Liver (tissue), 8 donors: ENCODE measurements at regions not wholly inside any gene's neighbourhood (a gene's known extent, or its start where the extent isn't known, plus 50 kb on each side); places are given as distances from the start of the nearest gene placed in this dataset.

ENCODE experiments used
- DNase-seq: peaks from one replicate; pipeline ENCODE4 v3.0.0-alpha.2; 2017; ENCODE audit warnings: low spot score
- H3K27ac ChIP-seq, 2 donors: one replicate each; pipeline ENCODE4 v1.7.0; 2013; ENCODE audit warnings: inconsistent platforms in 2 of 2, low read length in 2 of 2, control low read depth in 1 of 2, low read depth in 1 of 2, mild to moderate bottlenecking in 1 of 2
- H3K27me3 ChIP-seq, 4 donors: one replicate each; pipeline versions ENCODE4 v1.6.1 to v1.7.0; 2013; ENCODE audit warnings: low read length in 3 of 4, inconsistent platforms in 1 of 4, mild to moderate bottlenecking in 1 of 4, moderate library complexity in 1 of 4; ENCODE audit not compliant: control insufficient read depth in 4 of 4, insufficient read depth in 4 of 4
- H3K36me3 ChIP-seq, 4 donors: one replicate each; pipeline versions ENCODE4 v1.6.1 to v1.7.0; 2013; ENCODE audit warnings: low read length in 3 of 4, mild to moderate bottlenecking in 3 of 4, low read depth in 1 of 4, moderate library complexity in 1 of 4; ENCODE audit not compliant: control insufficient read depth in 4 of 4, insufficient read depth in 3 of 4
- H3K4me1 ChIP-seq, 4 donors: one replicate each; pipeline versions ENCODE4 v1.6.1 to v1.7.0; 2013; ENCODE audit warnings: low read length in 3 of 4, mild to moderate bottlenecking in 3 of 4, moderate library complexity in 1 of 4; ENCODE audit not compliant: control insufficient read depth in 4 of 4, insufficient read depth in 4 of 4
- H3K4me3 ChIP-seq, 3 donors: one replicate each; pipeline versions ENCODE4 v1.6.1 to v1.7.0; 2013; ENCODE audit warnings: low read length in 3 of 3, control low read depth in 1 of 3, low read depth in 1 of 3, mild to moderate bottlenecking in 1 of 3
- H3K9ac ChIP-seq, 2 donors: one replicate each; pipeline ENCODE4 v1.7.0; 2013; ENCODE audit warnings: low read length in 2 of 2, mild to moderate bottlenecking in 2 of 2, moderate library complexity in 2 of 2, control low read depth in 1 of 2, low read depth in 1 of 2
- H3K9me3 ChIP-seq, 4 donors: one replicate each; pipeline versions ENCODE4 v1.6.1 to v1.7.0; 2013; ENCODE audit warnings: low read length in 3 of 4; ENCODE audit not compliant: control insufficient read depth in 4 of 4
- EGR1 ChIP-seq, 2 donors: IDR thresholded peaks; 2 replicates each; pipeline ENCODE4 v1.6.1; 2016 to 2018; ENCODE audit warnings: antibody characterized with exemption in 2 of 2, low read depth in 2 of 2
- FOXA1 ChIP-seq: IDR thresholded peaks from 2 replicates; pipeline ENCODE4 v1.6.1; 2016; ENCODE audit warnings: antibody characterized with exemption
- FOXA2 ChIP-seq: IDR thresholded peaks from 2 replicates; pipeline ENCODE4 v1.6.1; 2016; ENCODE audit warnings: antibody characterized with exemption
- GABPA ChIP-seq, 2 donors: IDR thresholded peaks in 1 of 2; conservative IDR thresholded peaks in 1 of 2; 2 replicates each; pipeline ENCODE4 v1.6.1; 2016; ENCODE audit warnings: antibody characterized with exemption in 2 of 2, mild to moderate bottlenecking in 1 of 2, moderate library complexity in 1 of 2
- HNF4A ChIP-seq, 2 donors: conservative IDR thresholded peaks; 2 replicates each; pipeline ENCODE4 v1.6.1; 2016; ENCODE audit warnings: antibody characterized with exemption in 2 of 2, mild to moderate bottlenecking in 2 of 2
- HNF4G ChIP-seq: IDR thresholded peaks from 2 replicates; pipeline ENCODE4 v1.6.1; 2016; ENCODE audit warnings: antibody characterized with exemption
- JUND ChIP-seq, 2 donors: IDR thresholded peaks; 2 replicates each; pipeline ENCODE4 v1.6.1; 2016; ENCODE audit warnings: antibody characterized with exemption in 2 of 2
- NR2F2 ChIP-seq: IDR thresholded peaks from 2 replicates; pipeline ENCODE4 v1.6.1; 2016; ENCODE audit warnings: antibody characterized with exemption
- RAD21 ChIP-seq, 2 donors: IDR thresholded peaks; 2 replicates each; pipeline ENCODE4 v1.6.1; 2016; ENCODE audit warnings: antibody characterized with exemption in 2 of 2, mild to moderate bottlenecking in 2 of 2
- RXRA ChIP-seq, 2 donors: IDR thresholded peaks; 2 replicates each; pipeline ENCODE4 v1.6.1; 2017 to 2018; ENCODE audit warnings: antibody characterized with exemption in 2 of 2, mild to moderate bottlenecking in 1 of 2
- SP1 ChIP-seq: IDR thresholded peaks from 2 replicates; pipeline ENCODE4 v1.6.1; 2018; ENCODE audit warnings: antibody characterized with exemption, mild to moderate bottlenecking
- TAF1 ChIP-seq: conservative IDR thresholded peaks from 2 replicates; pipeline ENCODE4 v1.6.1; 2016; ENCODE audit warnings: antibody characterized with exemption, mild to moderate bottlenecking
- YY1 ChIP-seq: IDR thresholded peaks from 2 replicates; pipeline ENCODE4 v1.6.1; 2016; ENCODE audit warnings: antibody characterized with exemption, mild to moderate bottlenecking
- WGBS: extraction: QIAGEN DNeasy Blood & Tissue Kit; methylation state at CpG from one replicate; pipeline ENCODE4 v1.1.7; 2013; 5-methylcytosine and 5-hydroxymethylcytosine counted together
- TF ChIP-seq, protein P1 (sequence below): IDR thresholded peaks from 2 replicates; pipeline ENCODE4 v1.6.1; 2016; ENCODE audit warnings: antibody characterized with exemption
- TF ChIP-seq, protein P2 (sequence below): IDR thresholded peaks from 2 replicates; pipeline ENCODE4 v1.6.1; 2016; ENCODE audit warnings: antibody characterized with exemption
- TF ChIP-seq, protein P3 (sequence below): fragments of 150-350 bp; IDR thresholded peaks from 2 replicates; pipeline ENCODE4 v1.5.1; 2017; ENCODE audit warnings: improper control_type of control experiment, low read depth, low read length; ENCODE audit not compliant: missing input control
- TF ChIP-seq, protein P4 (sequence below): IDR thresholded peaks from 2 replicates; pipeline ENCODE4 v1.6.1; 2016; ENCODE audit warnings: antibody characterized with exemption
- donor health status: healthy.
- donor health status: healthy.
- donor health status: healthy.
- donor health status: healthy.
- donor health status: healthy.

DNA sequence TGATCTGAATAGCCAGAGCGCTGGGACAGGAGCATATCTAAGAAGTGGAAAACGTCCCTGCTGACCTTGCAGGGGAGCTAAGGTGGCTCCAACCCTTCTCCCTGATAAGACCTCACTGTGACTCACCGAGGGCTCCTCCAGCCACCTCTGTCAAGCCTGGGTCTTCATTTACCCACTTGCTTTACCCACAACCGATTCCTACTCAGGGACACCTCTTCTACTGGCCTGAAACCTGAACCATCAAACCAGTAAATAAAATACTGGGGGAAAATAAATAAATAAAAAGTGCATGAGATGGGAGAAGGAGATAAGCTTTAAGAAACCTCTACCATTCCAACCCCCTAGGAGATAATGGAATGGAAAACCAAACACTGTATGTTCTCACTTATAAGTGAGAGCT, 80.2 kb upstream of the ALOX12 start:
- WGBS: 76% methylated on average over 4 of the region's 4 CpGs
- H3K27me3 ChIP-seq: no peaks in the 10 kb centered on the region
- H3K4me3 ChIP-seq: no peak overlapping the region
- no peak overlapping the region for H3K9ac ChIP-seq
- peaks cover 0 to 9% (median 2%) of the 10 kb centered on the region in 4 donors for H3K4me1 ChIP-seq
- H3K36me3 ChIP-seq: no peaks in the 10 kb centered on the region
- no peaks in the 10 kb centered on the region for H3K9me3 ChIP-seq
- no peak overlapping the region for H3K27ac ChIP-seq
- TF ChIP-seq, protein P1, sequence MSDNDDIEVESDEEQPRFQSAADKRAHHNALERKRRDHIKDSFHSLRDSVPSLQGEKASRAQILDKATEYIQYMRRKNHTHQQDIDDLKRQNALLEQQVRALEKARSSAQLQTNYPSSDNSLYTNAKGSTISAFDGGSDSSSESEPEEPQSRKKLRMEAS: no peak
- TF ChIP-seq EGR1 (IDR thresholded peaks at IDR 0.05; ENCODE audit: low read depth in 2 of 2): no peak
- TF ChIP-seq TAF1: no peak
- no peak for TF ChIP-seq NR2F2
- no peak for TF ChIP-seq RXRA (IDR thresholded peaks at IDR 0.05)
- no peak for TF ChIP-seq FOXA1
- TF ChIP-seq HNF4G: no peak
- no peak for TF ChIP-seq SP1
- TF ChIP-seq GABPA (IDR thresholded peaks at IDR 0.05 in 1 of 2, conservative IDR thresholded peaks at IDR 0.05 in 1 of 2): no peak
- TF ChIP-seq, protein P2, sequence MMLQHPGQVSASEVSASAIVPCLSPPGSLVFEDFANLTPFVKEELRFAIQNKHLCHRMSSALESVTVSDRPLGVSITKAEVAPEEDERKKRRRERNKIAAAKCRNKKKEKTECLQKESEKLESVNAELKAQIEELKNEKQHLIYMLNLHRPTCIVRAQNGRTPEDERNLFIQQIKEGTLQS: no peak
- no peak for TF ChIP-seq RAD21 (IDR thresholded peaks at IDR 0.05)
- TF ChIP-seq, protein P3, sequence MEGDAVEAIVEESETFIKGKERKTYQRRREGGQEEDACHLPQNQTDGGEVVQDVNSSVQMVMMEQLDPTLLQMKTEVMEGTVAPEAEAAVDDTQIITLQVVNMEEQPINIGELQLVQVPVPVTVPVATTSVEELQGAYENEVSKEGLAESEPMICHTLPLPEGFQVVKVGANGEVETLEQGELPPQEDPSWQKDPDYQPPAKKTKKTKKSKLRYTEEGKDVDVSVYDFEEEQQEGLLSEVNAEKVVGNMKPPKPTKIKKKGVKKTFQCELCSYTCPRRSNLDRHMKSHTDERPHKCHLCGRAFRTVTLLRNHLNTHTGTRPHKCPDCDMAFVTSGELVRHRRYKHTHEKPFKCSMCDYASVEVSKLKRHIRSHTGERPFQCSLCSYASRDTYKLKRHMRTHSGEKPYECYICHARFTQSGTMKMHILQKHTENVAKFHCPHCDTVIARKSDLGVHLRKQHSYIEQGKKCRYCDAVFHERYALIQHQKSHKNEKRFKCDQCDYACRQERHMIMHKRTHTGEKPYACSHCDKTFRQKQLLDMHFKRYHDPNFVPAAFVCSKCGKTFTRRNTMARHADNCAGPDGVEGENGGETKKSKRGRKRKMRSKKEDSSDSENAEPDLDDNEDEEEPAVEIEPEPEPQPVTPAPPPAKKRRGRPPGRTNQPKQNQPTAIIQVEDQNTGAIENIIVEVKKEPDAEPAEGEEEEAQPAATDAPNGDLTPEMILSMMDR: no peak
- TF ChIP-seq HNF4A (conservative IDR thresholded peaks at IDR 0.05): no peak
- TF ChIP-seq, protein P4, sequence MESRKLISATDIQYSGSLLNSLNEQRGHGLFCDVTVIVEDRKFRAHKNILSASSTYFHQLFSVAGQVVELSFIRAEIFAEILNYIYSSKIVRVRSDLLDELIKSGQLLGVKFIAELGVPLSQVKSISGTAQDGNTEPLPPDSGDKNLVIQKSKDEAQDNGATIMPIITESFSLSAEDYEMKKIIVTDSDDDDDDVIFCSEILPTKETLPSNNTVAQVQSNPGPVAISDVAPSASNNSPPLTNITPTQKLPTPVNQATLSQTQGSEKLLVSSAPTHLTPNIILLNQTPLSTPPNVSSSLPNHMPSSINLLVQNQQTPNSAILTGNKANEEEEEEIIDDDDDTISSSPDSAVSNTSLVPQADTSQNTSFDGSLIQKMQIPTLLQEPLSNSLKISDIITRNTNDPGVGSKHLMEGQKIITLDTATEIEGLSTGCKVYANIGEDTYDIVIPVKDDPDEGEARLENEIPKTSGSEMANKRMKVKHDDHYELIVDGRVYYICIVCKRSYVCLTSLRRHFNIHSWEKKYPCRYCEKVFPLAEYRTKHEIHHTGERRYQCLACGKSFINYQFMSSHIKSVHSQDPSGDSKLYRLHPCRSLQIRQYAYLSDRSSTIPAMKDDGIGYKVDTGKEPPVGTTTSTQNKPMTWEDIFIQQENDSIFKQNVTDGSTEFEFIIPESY: no peak
- TF ChIP-seq FOXA2: no peak
- TF ChIP-seq JUND (IDR thresholded peaks at IDR 0.05): no peak
- TF ChIP-seq YY1: no peak
- DNase-seq: no peak

DNA sequence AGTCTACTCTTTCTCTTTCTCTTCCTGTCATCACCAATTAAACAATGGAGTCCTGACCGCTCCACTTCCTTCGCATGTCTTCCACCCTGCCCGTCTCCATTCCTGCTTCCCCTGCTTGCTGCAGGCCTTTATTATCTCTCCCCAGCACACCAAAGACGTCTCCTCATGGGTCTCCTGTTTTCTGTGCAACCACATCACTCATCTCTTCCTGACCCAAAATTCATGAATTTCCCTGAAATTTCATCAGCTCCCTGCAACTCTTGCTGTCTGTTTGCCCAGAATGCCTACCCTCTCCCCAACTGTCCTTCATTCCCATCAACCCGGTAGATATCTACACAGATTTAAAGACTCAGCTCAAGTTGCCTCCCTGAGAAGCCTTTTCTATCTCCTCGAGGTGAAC, 76.7 kb upstream of the ALOX12 start:
- Histone ChIP-seq H3K27ac (no peak overlapping the region), H3K9me3 (no peaks in the 10 kb centered on the region), H3K36me3 (no peaks in the 10 kb centered on the region), H3K4me3 (no peak overlapping the region), H3K4me1 (peaks cover 0 to 4% (median 1%) of the 10 kb centered on the region in 4 donors), H3K9ac (no peak overlapping the region), H3K27me3 (no peaks in the 10 kb centered on the region)
- no peak for TF ChIP-seq NR2F2
- TF ChIP-seq YY1: no peak
- TF ChIP-seq GABPA (IDR thresholded peaks at IDR 0.05 in 1 of 2, conservative IDR thresholded peaks at IDR 0.05 in 1 of 2): no peak
- no peak for TF ChIP-seq HNF4G
- TF ChIP-seq SP1: no peak
- TF ChIP-seq FOXA2: no peak
- TF ChIP-seq, protein P3: no peak
- TF ChIP-seq, protein P4: no peak
- TF ChIP-seq, protein P1: no peak
- no peak for TF ChIP-seq HNF4A (conservative IDR thresholded peaks at IDR 0.05)
- no peak for DNase-seq
- WGBS: 81% methylated on average over 6 of the region's 6 CpGs
